ENCODE measurements at regions not wholly inside any gene's neighbourhood (a gene's known extent, or its start where the extent isn't known, plus 50 kb on each side); places are given as distances from the start of the nearest gene placed in this dataset.

- H3K27ac ChIP-seq: no peak overlapping the region
- no peaks in the 10 kb centered on the region for H3K36me3 ChIP-seq (ENCODE audit: low read depth)
- TF ChIP-seq EZH2 (IDR thresholded peaks at IDR 0.05; ENCODE audit: low read depth) (no peak), CTCF (conservative IDR thresholded peaks at IDR 0.05) (no peak)
- ChIA-PET CTCF (no interaction called here), POLR2A (ENCODE audit: unreplicated experiment) (no interaction called here)
- H4K20me1 ChIP-seq (ENCODE audit: insufficient read depth): no peaks in the 10 kb centered on the region
- no peak overlapping the region for H3K4me2 ChIP-seq
- H3K9me2 ChIP-seq (ENCODE audit: insufficient read depth): no peaks in the 10 kb centered on the region
- H3K79me2 ChIP-seq (ENCODE audit: low read depth): no peaks in the 10 kb centered on the region
- H3K4me3 ChIP-seq: no peak overlapping the region
- no peak overlapping the region for H2AFZ ChIP-seq
- intact Hi-C loops (cut with micrococcal nuclease; ENCODE audit: unreplicated experiment): no loop called here
- H3F3A ChIP-seq (ENCODE audit: insufficient read depth, low read depth): 0 out of 2 replicates have a peak, but pooled peaks cover under 1% of the 10 kb centered on the region
- no peaks in the 10 kb centered on the region for H3K27me3 ChIP-seq (ENCODE audit: insufficient read depth, low read depth)
- peaks cover 23% of the 10 kb centered on the region for H3K4me1 ChIP-seq (replicated peaks; ENCODE audit: insufficient read depth)
- peaks cover 6% of the 10 kb centered on the region; the same call in 1 of the 2 replicates for H3K9me3 ChIP-seq (ENCODE audit: insufficient read depth, low read depth)
- no TSS peak for BruUV-seq (replicated peaks)
- DNase-seq: no peak
These were observed 82.3 kb downstream of the CD24 start for GRCh38 chr6:106892186-106892585.

GRCh38 chr6:106890447-106890846 lies 84.1 kb downstream of the CD24 start:
- H3K27me3 ChIP-seq (ENCODE audit: insufficient read depth, low read depth): no peaks in the 10 kb centered on the region
- ChIA-PET POLR2A (ENCODE audit: unreplicated experiment) (no interaction called here), CTCF (no interaction called here)
- H4K20me1 ChIP-seq (ENCODE audit: insufficient read depth): no peaks in the 10 kb centered on the region
- no peaks in the 10 kb centered on the region for H3K79me2 ChIP-seq (ENCODE audit: low read depth)
- H3F3A ChIP-seq (ENCODE audit: insufficient read depth, low read depth): peaks cover 8% of the 10 kb centered on the region; the same call in 1 of the 2 replicates
- intact Hi-C loops (cut with micrococcal nuclease; ENCODE audit: unreplicated experiment): no loop called here
- no peaks in the 10 kb centered on the region for H3K36me3 ChIP-seq (ENCODE audit: low read depth)
- H2AFZ ChIP-seq: no peak overlapping the region
- H3K27ac ChIP-seq: no peak overlapping the region
- H3K4me3 ChIP-seq: no peak overlapping the region
- peaks cover 6% of the 10 kb centered on the region; the same call in 1 of the 2 replicates for H3K9me3 ChIP-seq (ENCODE audit: insufficient read depth, low read depth)
- DNase-seq: no peak
- BruUV-seq (replicated peaks): no TSS peak
- no peaks in the 10 kb centered on the region for H3K9me2 ChIP-seq (ENCODE audit: insufficient read depth)
- H3K4me2 ChIP-seq: no peak overlapping the region
- H3K4me1 ChIP-seq (replicated peaks; ENCODE audit: insufficient read depth): peaks cover 32% of the 10 kb centered on the region
- no peak for TF ChIP-seq CTCF (conservative IDR thresholded peaks at IDR 0.05)
- TF ChIP-seq EZH2 (IDR thresholded peaks at IDR 0.05; ENCODE audit: low read depth): no peak

- Histone ChIP-seq H3K9me3 (ENCODE audit: insufficient read depth, low read depth) (peaks cover 2% of the 10 kb centered on the region; the same call in 1 of the 2 replicates), H3K4me1 (replicated peaks; ENCODE audit: insufficient read depth) (peaks cover 32% of the 10 kb centered on the region), H3K9me2 (ENCODE audit: insufficient read depth) (no peaks in the 10 kb centered on the region), H3F3A (ENCODE audit: insufficient read depth, low read depth) (peaks cover 8% of the 10 kb centered on the region; the same call in 1 of the 2 replicates), H3K79me2 (ENCODE audit: low read depth) (no peaks in the 10 kb centered on the region), H3K4me2 (no peak overlapping the region), H3K36me3 (ENCODE audit: low read depth) (no peaks in the 10 kb centered on the region), H2AFZ (no peak overlapping the region), H3K27ac (no peak overlapping the region), H3K27me3 (ENCODE audit: insufficient read depth, low read depth) (no peaks in the 10 kb centered on the region), H3K4me3 (no peak overlapping the region), H4K20me1 (ENCODE audit: insufficient read depth) (no peaks in the 10 kb centered on the region)
- DNase-seq: no peak
- TF ChIP-seq EZH2 (IDR thresholded peaks at IDR 0.05; ENCODE audit: low read depth): no peak
- TF ChIP-seq CTCF (conservative IDR thresholded peaks at IDR 0.05): no peak
- POLR2A ChIA-PET (ENCODE audit: unreplicated experiment): interaction anchor here (0.7 kb wide), 1 partner anchor 23 kb away, joined by 3 read pairs; no protein-coding TSS in a partner anchor
- CTCF ChIA-PET: no interaction called here
- intact Hi-C loops (cut with micrococcal nuclease; ENCODE audit: unreplicated experiment): no loop called here
- BruUV-seq (replicated peaks): no TSS peak
These were observed 84.8 kb downstream of the CD24 start for GRCh38 chr6:106889692-106890091.

Measured in PC-9 (cell line).